ENCODE measurements at regions not wholly inside any gene's neighbourhood (a gene's known extent, or its start where the extent isn't known, plus 50 kb on each side); places are given as distances from the start of the nearest gene placed in this dataset.
A peak's percentile ranks its signal among the peaks of the same experiment; 100 is the strongest.
"Not testable (repeated sequence)": the region's sequence is repeated elsewhere in the genome, so short reads cannot be mapped to it uniquely, and the experiment has no call there.

DNA sequence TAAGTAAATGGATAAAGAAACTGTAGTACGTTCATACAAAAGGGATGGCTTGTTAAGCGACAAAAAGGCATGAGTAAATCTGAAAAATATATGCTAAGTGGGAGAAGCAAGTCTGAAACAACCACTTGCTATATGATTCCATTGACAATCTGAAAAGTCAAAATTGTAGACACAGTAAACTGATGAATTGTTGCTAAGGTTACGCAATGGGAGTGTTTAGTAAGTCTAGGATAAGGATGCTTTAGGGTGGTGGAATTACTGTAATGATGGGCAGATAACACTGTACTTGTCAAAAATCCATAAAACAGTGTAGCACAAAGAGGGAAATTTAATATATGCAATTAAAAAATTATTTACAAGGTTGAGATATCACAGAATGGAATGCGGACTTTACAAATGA lies 984.9 kb downstream of the FSCB start:
- Histone ChIP-seq H4K8ac (ENCODE audit: low read depth, low read length) (no peak overlapping the region), H2AK5ac (ENCODE audit: low read length) (no peak overlapping the region)
- WGBS (ENCODE audit: extremely low coverage, insufficient coverage, low lambda C conversion rate), result no CpG with 5 or more reads among the region's 4 CpGs

DNA sequence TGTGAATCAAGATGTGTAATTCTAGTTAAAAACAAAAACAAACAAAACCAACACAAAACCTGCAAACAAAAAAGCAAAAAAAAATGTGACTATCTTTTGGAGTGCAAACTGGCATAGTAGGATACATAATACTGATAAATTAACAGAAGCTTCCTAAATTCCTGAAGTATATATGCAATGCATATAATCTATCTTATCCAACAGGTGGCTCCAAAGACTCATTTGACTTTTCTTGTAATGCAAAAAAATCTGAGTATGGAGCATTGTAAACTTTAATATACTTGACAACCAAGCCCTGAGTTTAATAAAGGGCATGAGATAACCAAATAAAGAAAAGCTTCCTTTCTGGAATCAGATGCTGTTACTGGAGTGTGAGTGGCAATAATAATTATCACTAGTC lies 1003.6 kb downstream of the FSCB start:
- no peak overlapping the region for H2BK15ac ChIP-seq (replicated peaks; ENCODE audit: low read depth)
- no peaks in the 10 kb centered on the region for H3K79me2 ChIP-seq (ENCODE audit: control insufficient read depth, insufficient read depth, low read length)
- H3K23ac ChIP-seq (ENCODE audit: low read length), result no peak overlapping the region
- no peak overlapping the region for H2BK5ac ChIP-seq (ENCODE audit: low read length)
- H3K56ac ChIP-seq (ENCODE audit: low read length), result no peak overlapping the region
- H3K9ac ChIP-seq (ENCODE audit: low read length), result no peak overlapping the region
- H3K27me3 ChIP-seq (ENCODE audit: insufficient read depth, low read length, poor library complexity), result no peaks in the 10 kb centered on the region
- H4K8ac ChIP-seq (ENCODE audit: low read depth, low read length), result no peak overlapping the region
- H3K4me1 ChIP-seq (ENCODE audit: control insufficient read depth, low read depth, low read length), result no peaks in the 10 kb centered on the region
- no peak overlapping the region for H2BK120ac ChIP-seq (ENCODE audit: low read depth, low read length)
- no peaks in the 10 kb centered on the region for H3K79me1 ChIP-seq (ENCODE audit: low read length)
- no peak overlapping the region for H3K4me3 ChIP-seq (ENCODE audit: low read length)
- no peak overlapping the region for H3K4ac ChIP-seq (ENCODE audit: low read depth, low read length)
- H3K18ac ChIP-seq (ENCODE audit: low read length), result no peak overlapping the region
- no peak overlapping the region for H4K5ac ChIP-seq (ENCODE audit: low read length)
- no peak overlapping the region for H3K27ac ChIP-seq (ENCODE audit: low read depth, low read length)
- H3K36me3 ChIP-seq (ENCODE audit: control insufficient read depth, insufficient read depth, low read length), result no peaks in the 10 kb centered on the region
- DNase-seq, result no peak
- no peak overlapping the region for H3K4me2 ChIP-seq (ENCODE audit: low read length)
- H2AK5ac ChIP-seq (ENCODE audit: low read length), result no peak overlapping the region

More for the DNA sequence above, 984.9 kb downstream of the FSCB start:
- H3K27ac ChIP-seq (ENCODE audit: low read depth, low read length), result no peak overlapping the region
- no peak overlapping the region for H3K4me3 ChIP-seq (ENCODE audit: low read length)
- H3K4ac ChIP-seq (ENCODE audit: low read depth, low read length), result no peak overlapping the region
- H3K4me1 ChIP-seq (ENCODE audit: control insufficient read depth, low read depth, low read length), result no peaks in the 10 kb centered on the region
- H3K79me2 ChIP-seq (ENCODE audit: control insufficient read depth, insufficient read depth, low read length), result no peaks in the 10 kb centered on the region
- H3K18ac ChIP-seq (ENCODE audit: low read length), result no peak overlapping the region
- H2BK15ac ChIP-seq (replicated peaks; ENCODE audit: low read depth), result no peak overlapping the region
- H3K9ac ChIP-seq (ENCODE audit: low read length), result no peak overlapping the region
- H4K5ac ChIP-seq (ENCODE audit: low read length), result no peak overlapping the region
- DNase-seq, result no peak
- H3K79me1 ChIP-seq (ENCODE audit: low read length), result no peaks in the 10 kb centered on the region
- H2BK120ac ChIP-seq (ENCODE audit: low read depth, low read length), result no peak overlapping the region
- no peak overlapping the region for H3K4me2 ChIP-seq (ENCODE audit: low read length)
- no peak overlapping the region for H2BK5ac ChIP-seq (ENCODE audit: low read length)
- H3K27me3 ChIP-seq (ENCODE audit: insufficient read depth, low read length, poor library complexity), result no peaks in the 10 kb centered on the region
- H3K36me3 ChIP-seq (ENCODE audit: control insufficient read depth, insufficient read depth, low read length), result no peaks in the 10 kb centered on the region
- no peak overlapping the region for H3K23ac ChIP-seq (ENCODE audit: low read length)
- H3K56ac ChIP-seq (ENCODE audit: low read length), result no peak overlapping the region

DNA sequence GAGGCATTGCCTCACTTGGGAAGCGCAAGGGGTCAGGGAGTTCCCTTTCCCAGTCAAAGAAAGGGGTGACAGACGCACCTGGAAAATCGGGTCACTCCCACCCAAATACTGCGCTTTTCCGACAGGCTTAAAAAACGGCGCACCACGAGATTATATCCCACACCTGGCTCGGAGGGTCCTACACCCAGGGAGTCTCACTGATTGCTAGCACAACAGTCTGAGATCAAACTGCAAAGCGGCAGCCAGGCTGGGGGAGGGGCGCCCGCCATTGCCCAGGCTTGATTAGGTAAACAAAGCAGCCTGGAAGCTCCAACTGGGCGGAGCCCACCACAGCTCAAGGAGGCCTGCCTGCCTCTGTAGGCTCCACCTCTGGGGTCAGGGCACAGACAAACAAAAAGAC lies 1014.7 kb downstream of the FSCB start:
- H3K79me1 ChIP-seq (ENCODE audit: low read length); H2BK15ac ChIP-seq (replicated peaks; ENCODE audit: low read depth); H3K9ac ChIP-seq (ENCODE audit: low read length); H3K18ac ChIP-seq (ENCODE audit: low read length); H2BK120ac ChIP-seq (ENCODE audit: low read depth, low read length); H2AK5ac ChIP-seq (ENCODE audit: low read length); H4K5ac ChIP-seq (ENCODE audit: low read length); H3K4me2 ChIP-seq (ENCODE audit: low read length); H2BK5ac ChIP-seq (ENCODE audit: low read length); H4K8ac ChIP-seq (ENCODE audit: low read depth, low read length); H3K27me3 ChIP-seq (ENCODE audit: insufficient read depth, low read length, poor library complexity); H3K4me3 ChIP-seq (ENCODE audit: low read length); H3K23ac ChIP-seq (ENCODE audit: low read length); H3K27ac ChIP-seq (ENCODE audit: low read depth, low read length); H3K36me3 ChIP-seq (ENCODE audit: control insufficient read depth, insufficient read depth, low read length); H3K4me1 ChIP-seq (ENCODE audit: control insufficient read depth, low read depth, low read length); H3K56ac ChIP-seq (ENCODE audit: low read length); DNase-seq; H3K79me2 ChIP-seq (ENCODE audit: control insufficient read depth, insufficient read depth, low read length); H3K4ac ChIP-seq (ENCODE audit: low read depth, low read length): not testable (repeated sequence)
- WGBS (ENCODE audit: extremely low coverage, insufficient coverage, low lambda C conversion rate), result no CpG with 5 or more reads among the region's 13 CpGs

DNA sequence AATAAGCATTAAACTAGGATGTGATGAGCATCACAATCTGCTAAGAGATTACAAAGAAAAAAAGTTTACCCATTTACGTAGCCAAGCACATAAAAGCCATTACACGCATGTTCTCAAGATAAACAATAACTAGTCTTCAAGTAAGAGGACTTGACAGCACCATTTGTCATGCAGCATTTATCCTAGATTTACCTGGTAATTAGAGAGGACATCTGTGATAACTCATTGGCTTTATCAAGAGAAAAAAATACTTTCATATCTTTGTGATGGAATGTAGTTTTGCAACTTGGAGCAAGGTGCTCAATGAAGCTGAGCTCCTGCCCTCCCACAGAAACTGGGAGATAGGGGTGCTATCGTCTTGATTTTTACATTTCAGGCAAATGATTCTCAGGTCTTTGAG lies 1023.7 kb downstream of the FSCB start:
- WGBS (ENCODE audit: extremely low coverage, insufficient coverage, low lambda C conversion rate), result no CpG with 5 or more reads among the region's 3 CpGs

DNA sequence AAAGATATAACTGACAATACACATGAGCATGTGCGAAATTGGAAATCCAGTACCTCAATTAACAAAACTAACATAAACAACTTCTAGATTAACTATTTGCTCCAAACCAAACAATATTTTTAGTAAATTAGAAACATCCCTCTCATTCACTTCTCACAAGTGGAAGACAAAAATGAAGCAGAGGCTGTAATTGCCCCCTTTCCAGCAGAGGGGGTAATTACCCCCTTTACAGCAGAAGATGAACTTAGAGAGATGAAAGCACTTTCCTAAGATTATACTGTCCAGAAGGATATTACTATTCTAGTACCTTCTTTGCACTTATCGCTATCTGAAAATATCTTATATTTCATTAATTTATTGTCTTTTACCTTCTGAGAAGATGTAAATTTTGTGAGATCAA lies 1025.2 kb downstream of the FSCB start:
- no peak overlapping the region for H4K5ac ChIP-seq (ENCODE audit: low read length)
- H3K27me3 ChIP-seq (ENCODE audit: insufficient read depth, low read length, poor library complexity), result no peaks in the 10 kb centered on the region
- no peak overlapping the region for H2BK15ac ChIP-seq (replicated peaks; ENCODE audit: low read depth)
- H3K9ac ChIP-seq (ENCODE audit: low read length), result no peak overlapping the region
- H3K18ac ChIP-seq (ENCODE audit: low read length), result no peak overlapping the region
- H3K4me3 ChIP-seq (ENCODE audit: low read length), result no peak overlapping the region
- no peaks in the 10 kb centered on the region for H3K4me1 ChIP-seq (ENCODE audit: control insufficient read depth, low read depth, low read length)
- no peak overlapping the region for H2AK5ac ChIP-seq (ENCODE audit: low read length)
- no CpG with 5 or more reads among the region's 2 CpGs for WGBS (ENCODE audit: extremely low coverage, insufficient coverage, low lambda C conversion rate)
- no peaks in the 10 kb centered on the region for H3K79me1 ChIP-seq (ENCODE audit: low read length)
- no peak overlapping the region for H3K56ac ChIP-seq (ENCODE audit: low read length)
- no peak overlapping the region for H3K23ac ChIP-seq (ENCODE audit: low read length)
- H4K8ac ChIP-seq (ENCODE audit: low read depth, low read length), result no peak overlapping the region
- no peak overlapping the region for H3K4ac ChIP-seq (ENCODE audit: low read depth, low read length)
- H3K36me3 ChIP-seq (ENCODE audit: control insufficient read depth, insufficient read depth, low read length), result no peaks in the 10 kb centered on the region
- no peak overlapping the region for H3K4me2 ChIP-seq (ENCODE audit: low read length)
- H3K27ac ChIP-seq (ENCODE audit: low read depth, low read length), result no peak overlapping the region
- H2BK5ac ChIP-seq (ENCODE audit: low read length), result no peak overlapping the region
- no peak overlapping the region for H2BK120ac ChIP-seq (ENCODE audit: low read depth, low read length)
- H3K79me2 ChIP-seq (ENCODE audit: control insufficient read depth, insufficient read depth, low read length), result no peaks in the 10 kb centered on the region
- peak; percentile 11 for DNase-seq

More for the DNA sequence above, 1023.7 kb downstream of the FSCB start:
- H3K4me2 ChIP-seq (ENCODE audit: low read length), result no peak overlapping the region
- no peaks in the 10 kb centered on the region for H3K36me3 ChIP-seq (ENCODE audit: control insufficient read depth, insufficient read depth, low read length)
- no peak for DNase-seq
- no peak overlapping the region for H2BK120ac ChIP-seq (ENCODE audit: low read depth, low read length)
- no peak overlapping the region for H3K9ac ChIP-seq (ENCODE audit: low read length)
- no peak overlapping the region for H3K27ac ChIP-seq (ENCODE audit: low read depth, low read length)
- no peaks in the 10 kb centered on the region for H3K4me1 ChIP-seq (ENCODE audit: control insufficient read depth, low read depth, low read length)
- H3K18ac ChIP-seq (ENCODE audit: low read length), result no peak overlapping the region
- H2AK5ac ChIP-seq (ENCODE audit: low read length), result no peak overlapping the region
- H4K5ac ChIP-seq (ENCODE audit: low read length), result no peak overlapping the region
- no peak overlapping the region for H4K8ac ChIP-seq (ENCODE audit: low read depth, low read length)
- H3K27me3 ChIP-seq (ENCODE audit: insufficient read depth, low read length, poor library complexity), result no peaks in the 10 kb centered on the region
- no peak overlapping the region for H3K56ac ChIP-seq (ENCODE audit: low read length)
- H2BK15ac ChIP-seq (replicated peaks; ENCODE audit: low read depth), result no peak overlapping the region
- no peaks in the 10 kb centered on the region for H3K79me1 ChIP-seq (ENCODE audit: low read length)
- no peak overlapping the region for H3K4ac ChIP-seq (ENCODE audit: low read depth, low read length)
- no peak overlapping the region for H3K23ac ChIP-seq (ENCODE audit: low read length)
- H2BK5ac ChIP-seq (ENCODE audit: low read length), result no peak overlapping the region
- no peaks in the 10 kb centered on the region for H3K79me2 ChIP-seq (ENCODE audit: control insufficient read depth, insufficient read depth, low read length)
- no peak overlapping the region for H3K4me3 ChIP-seq (ENCODE audit: low read length)

DNA sequence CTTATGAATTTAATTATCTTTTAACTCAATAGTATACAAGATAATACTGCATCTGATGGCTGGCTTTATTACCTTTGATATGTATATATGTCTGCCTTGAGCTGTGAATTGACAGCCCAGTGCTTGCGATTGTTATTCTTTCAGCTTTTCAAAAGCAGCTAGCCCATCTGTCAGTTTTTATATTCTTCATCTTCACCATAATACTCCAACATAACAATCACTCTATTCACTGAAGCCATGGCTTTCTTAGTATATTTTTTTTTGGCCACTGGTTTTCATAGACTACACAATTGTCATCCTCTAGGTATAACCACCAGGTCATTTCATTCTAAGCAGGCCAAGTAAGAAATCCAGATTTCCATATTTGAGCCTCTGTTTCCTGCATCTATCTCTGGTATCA lies 1026.1 kb downstream of the FSCB start:
- Histone ChIP-seq H3K27me3 (ENCODE audit: insufficient read depth, low read length, poor library complexity) (no peaks in the 10 kb centered on the region), H3K4ac (ENCODE audit: low read depth, low read length) (no peak overlapping the region), H2BK120ac (ENCODE audit: low read depth, low read length) (no peak overlapping the region), H2AK5ac (ENCODE audit: low read length) (no peak overlapping the region), H3K79me2 (ENCODE audit: control insufficient read depth, insufficient read depth, low read length) (no peaks in the 10 kb centered on the region), H3K56ac (ENCODE audit: low read length) (no peak overlapping the region), H2BK15ac (replicated peaks; ENCODE audit: low read depth) (no peak overlapping the region), H3K4me1 (ENCODE audit: control insufficient read depth, low read depth, low read length) (no peaks in the 10 kb centered on the region), H4K8ac (ENCODE audit: low read depth, low read length) (no peak overlapping the region), H3K36me3 (ENCODE audit: control insufficient read depth, insufficient read depth, low read length) (no peaks in the 10 kb centered on the region), H4K5ac (ENCODE audit: low read length) (no peak overlapping the region), H3K4me3 (ENCODE audit: low read length) (no peak overlapping the region), H3K23ac (ENCODE audit: low read length) (no peak overlapping the region), H3K79me1 (ENCODE audit: low read length) (no peaks in the 10 kb centered on the region), H2BK5ac (ENCODE audit: low read length) (no peak overlapping the region), H3K18ac (ENCODE audit: low read length) (no peak overlapping the region), H3K27ac (ENCODE audit: low read depth, low read length) (no peak overlapping the region), H3K4me2 (ENCODE audit: low read length) (no peak overlapping the region), H3K9ac (ENCODE audit: low read length) (no peak overlapping the region)
- DNase-seq, result no peak
- WGBS (ENCODE audit: extremely low coverage, insufficient coverage, low lambda C conversion rate), result no CpG with 5 or more reads among the region's 1 CpG
